Activated CD4-positive, alpha-beta T cell treated with anti-CD3 and anti-CD28 coated beads, Interleukin-2, amount 50 U/mL, for 48 hours (primary cell): ENCODE measurements at regions not wholly inside any gene's neighbourhood (a gene's known extent, or its start where the extent isn't known, plus 50 kb on each side); places are given as distances from the start of the nearest gene placed in this dataset.

Experiments
- DNase-seq, 2 experiments: peaks; one replicate each; pipeline ENCODE4 v3.0.0-alpha.2; 2020

DNA sequence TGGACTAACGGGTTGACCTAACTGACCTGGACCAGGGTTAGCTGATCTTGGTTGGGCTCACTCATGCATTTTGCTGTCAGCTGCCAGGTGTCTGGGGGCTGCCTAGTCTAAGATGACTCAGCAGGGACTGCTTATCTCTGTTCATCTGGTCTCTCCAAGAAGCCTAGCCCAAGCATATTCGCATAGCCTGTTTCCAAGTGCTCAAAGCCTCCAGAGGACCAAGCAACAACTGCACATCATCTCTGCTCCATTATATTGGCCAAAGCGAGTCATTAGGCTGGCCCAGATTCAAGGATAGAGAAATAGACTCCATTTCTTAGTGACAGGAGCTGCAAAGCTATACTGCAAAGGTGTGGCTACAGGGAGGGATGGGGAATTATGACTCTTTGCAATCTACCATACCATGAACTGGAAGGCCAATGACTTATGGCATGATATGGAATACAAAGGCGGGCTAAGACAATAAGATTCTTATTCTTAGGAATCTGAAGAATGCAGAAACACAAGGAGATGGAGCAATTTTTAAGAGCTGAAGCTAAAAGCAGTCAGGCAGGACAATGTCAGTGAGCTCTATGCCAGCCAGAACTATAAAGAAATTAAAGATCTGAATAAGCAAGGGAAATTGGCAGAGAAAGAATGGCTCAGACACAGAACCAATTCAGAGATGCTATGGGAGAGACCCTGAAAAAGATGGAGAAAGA, 194.6 kb upstream of the FSCB start:
- no peak for DNase-seq

- DNase-seq = no peak
Observed at GRCh38 chr14:44700694-44701093, 193.6 kb upstream of the FSCB start.

DNA sequence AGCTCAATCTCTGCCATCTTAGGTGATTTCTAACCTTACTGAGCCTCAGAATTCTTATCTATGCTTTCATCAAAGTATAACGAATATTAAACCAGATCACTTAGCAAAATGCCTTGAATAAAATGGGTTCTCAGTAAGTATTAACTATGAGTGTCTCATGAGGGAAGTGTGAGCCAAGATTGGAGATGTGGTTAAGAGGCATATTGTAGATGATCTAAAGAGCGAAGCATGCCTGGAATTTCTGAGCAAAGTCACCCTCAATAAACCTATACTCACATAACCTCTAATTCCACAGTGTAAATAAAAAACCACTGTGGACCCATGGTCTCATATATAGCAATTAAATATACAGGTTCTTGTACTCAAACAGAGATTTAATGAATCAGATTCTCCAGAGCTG, 193.1 kb upstream of the FSCB start:
- no peak for DNase-seq

GRCh38 chr14:44699391-44699790, 192.3 kb upstream of the FSCB start:
- no peak for DNase-seq

DNA sequence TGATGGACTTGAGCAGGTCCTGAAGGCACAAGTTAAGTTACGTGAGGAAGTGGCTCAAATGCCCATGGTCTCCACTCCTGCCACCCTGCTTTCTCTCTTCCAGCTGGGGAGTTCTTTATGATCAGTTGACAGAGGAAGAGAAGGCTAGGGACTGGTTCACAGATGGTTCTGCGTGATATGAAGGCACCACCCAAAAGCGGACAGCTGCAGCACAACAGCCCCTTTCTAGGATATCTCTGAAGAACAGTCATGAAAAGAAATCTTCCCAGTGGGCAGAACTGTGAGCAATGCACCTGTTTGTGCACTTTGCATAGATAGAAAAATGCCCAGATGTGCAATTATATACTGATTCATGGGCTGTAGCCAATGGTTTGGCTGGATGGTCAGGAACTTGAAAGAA, 162.4 kb upstream of the FSCB start:
- no peak for DNase-seq

- DNase-seq = no peak
Observed at GRCh38 chr14:44663136-44663535, 156.1 kb upstream of the FSCB start.

GRCh38 chr14:44662250-44662891, 155.3 kb upstream of the FSCB start:
- no peak for DNase-seq

DNA sequence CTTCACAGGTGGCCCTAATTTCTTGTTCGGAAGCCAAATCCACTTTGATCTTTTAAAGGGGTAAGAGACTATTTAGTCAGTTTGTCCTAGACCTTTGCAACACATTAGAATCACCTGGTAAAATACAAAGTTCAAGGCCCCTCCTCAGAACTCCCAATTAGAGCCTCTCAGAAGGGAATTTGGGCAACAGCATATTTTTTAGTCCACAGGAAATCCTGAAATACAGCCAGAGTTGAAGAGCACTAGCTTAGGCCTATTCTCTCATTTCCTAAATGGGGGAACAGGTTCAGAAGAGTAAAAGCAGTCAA, 151.3 kb upstream of the FSCB start:
- no peak for DNase-seq

GRCh38 chr14:44657696-44658388, 150.8 kb upstream of the FSCB start:
- DNase-seq = no peak

- DNase-seq = no peak
Observed at GRCh38 chr14:44657203-44657602, 150.1 kb upstream of the FSCB start.

- DNase-seq = no peak
Observed at GRCh38 chr14:44654591-44654990, 147.5 kb upstream of the FSCB start.

DNA sequence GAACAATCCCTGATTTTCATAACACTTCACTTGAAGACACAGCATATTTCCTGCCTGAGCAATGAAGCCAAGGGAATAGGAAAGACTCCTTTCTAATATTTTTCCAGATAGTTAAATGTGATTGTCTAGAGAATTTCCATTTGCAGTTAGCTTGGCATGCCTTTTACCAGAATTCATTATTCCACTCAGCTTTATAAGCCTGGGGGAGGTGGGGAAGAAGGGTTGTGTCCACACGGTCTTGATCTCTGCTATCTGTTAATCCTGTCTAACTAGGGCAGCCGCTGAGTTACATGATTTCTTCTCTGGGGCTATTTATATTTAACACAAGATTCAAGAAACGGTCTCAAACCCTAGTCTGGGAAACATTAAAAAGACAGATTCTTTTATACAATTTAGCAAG, 146.6 kb upstream of the FSCB start:
- no peak for DNase-seq

DNA sequence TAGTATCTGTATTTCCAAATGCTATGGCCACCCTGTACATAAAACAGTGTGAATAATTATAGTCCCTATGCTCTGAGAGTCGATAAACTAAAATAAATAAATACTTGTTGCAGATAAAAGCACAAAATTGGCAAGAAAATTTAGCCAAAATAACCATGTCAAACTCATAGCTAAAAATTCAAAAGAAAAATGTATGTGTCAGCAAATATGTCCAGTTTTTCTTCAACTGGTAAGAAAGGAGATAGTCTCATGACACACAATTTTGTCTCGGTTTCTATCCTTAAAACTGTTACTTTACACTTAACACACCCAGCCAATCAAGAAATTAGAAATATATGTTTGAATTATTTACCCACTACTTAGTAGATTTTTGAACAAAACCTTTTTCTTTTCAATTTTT, 145.6 kb upstream of the FSCB start:
- DNase-seq = no peak

DNA sequence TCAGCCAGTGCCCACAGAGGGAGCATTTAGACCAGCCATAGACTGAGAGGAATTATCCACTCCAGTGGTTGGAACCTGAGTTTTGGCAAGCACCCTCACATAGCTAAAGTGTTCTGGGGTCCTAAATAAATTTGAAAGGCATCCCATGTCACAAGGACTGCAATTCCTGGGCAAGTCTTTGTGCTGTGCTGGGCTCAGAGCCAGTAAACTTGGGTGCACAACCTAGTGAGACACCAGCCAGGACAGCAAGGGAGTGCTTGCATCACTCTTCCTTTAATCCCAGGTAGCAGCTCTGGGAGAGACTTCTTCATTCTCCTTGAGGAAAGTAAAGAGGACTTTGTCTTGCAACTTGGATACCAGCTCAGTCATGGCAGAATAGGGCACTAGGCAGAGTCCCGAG, 142.0 kb upstream of the FSCB start:
- no peak for DNase-seq

- DNase-seq = no peak
Observed at GRCh38 chr14:44640416-44640815, 133.3 kb upstream of the FSCB start.

- DNase-seq = no peak
Observed at GRCh38 chr14:44639781-44640385, 132.8 kb upstream of the FSCB start.

- no peak for DNase-seq
Observed at GRCh38 chr14:44634692-44635091, 127.6 kb upstream of the FSCB start.

GRCh38 chr14:44626423-44626822, 119.3 kb upstream of the FSCB start:
- no peak for DNase-seq

DNA sequence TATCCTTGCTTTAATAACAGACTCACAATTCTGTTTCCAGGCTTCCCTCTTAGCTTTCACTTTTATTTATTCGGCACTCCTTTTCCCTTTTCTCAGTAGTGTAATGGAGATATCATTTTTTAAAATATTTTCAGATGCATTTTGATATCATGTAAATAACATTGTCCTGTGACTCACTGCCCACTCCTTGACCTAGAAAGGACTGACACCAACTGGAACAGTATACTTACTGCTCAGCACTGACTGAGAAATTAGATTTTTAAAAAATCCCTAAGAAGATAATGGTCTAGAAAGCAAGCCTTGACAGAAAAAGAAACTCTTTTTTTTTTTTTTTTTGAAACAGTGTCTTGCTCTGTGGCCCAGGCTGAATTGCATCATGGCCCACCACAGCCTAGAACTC, 118.0 kb upstream of the FSCB start:
- no peak for DNase-seq

DNA sequence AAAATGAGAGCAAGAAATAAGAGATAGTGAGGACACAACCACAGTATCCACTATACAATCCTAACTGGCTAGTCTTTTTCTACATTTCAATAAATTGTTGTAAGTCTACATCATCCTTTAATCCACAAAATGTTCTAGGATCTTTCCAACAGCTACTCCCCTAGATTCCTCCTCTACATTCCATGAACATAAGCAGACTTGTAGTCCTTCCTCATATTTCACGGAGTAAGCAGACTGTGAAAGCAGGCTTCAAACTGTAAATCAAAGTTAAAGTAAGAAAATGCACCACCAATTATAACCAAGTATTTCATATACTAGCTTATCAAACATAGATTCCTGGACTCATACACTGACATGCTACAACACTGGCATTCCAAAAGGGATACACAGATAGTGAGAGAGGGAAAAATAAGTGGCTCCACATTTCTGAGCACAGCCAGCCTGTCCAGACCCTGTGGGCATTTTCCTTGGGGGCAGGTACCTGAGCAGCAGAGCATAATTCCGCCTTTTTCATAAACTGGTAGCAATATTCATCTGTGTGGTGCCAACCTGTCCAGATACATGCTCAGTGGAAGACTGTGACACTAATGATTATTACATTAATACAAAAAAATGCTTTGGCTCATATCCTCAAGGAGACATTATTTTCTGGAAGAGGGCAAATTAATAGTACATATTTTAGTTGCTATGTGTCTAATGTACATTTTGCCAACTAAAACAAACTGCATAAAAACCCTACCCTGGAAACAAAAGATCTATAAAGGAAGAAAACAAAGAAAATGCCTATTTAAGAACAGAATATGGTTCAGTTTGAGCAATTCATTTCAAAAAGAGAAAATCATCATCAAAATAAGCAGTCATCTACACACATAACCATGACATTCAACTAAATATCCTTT, 113.3 kb upstream of the FSCB start:
- DNase-seq = no peak

- no peak for DNase-seq
Observed at GRCh38 chr14:44616204-44616603, 109.1 kb upstream of the FSCB start.

GRCh38 chr14:44613061-44613712, 106.1 kb upstream of the FSCB start:
- DNase-seq = no peak

- no peak for DNase-seq
Observed at GRCh38 chr14:44612002-44612401, 104.9 kb upstream of the FSCB start.
